22Rv1 (cell line): ENCODE measurements at regions not wholly inside any gene's neighbourhood (a gene's known extent, or its start where the extent isn't known, plus 50 kb on each side); places are given as distances from the start of the nearest gene placed in this dataset.

Experiments
- ZFX ChIP-seq: fragments of 450-650 bp; IDR thresholded peaks from 2 replicates; pipeline ENCODE4 v1.6.1; 2017; ENCODE audit warnings: antibody characterized with exemption, borderline replicate concordance
- TF ChIP-seq, protein P1 (sequence below): fragments of 450-650 bp; IDR thresholded peaks from 2 replicates; pipeline ENCODE4 v1.5.1; 2017; ENCODE audit warnings: mild to moderate bottlenecking

DNA sequence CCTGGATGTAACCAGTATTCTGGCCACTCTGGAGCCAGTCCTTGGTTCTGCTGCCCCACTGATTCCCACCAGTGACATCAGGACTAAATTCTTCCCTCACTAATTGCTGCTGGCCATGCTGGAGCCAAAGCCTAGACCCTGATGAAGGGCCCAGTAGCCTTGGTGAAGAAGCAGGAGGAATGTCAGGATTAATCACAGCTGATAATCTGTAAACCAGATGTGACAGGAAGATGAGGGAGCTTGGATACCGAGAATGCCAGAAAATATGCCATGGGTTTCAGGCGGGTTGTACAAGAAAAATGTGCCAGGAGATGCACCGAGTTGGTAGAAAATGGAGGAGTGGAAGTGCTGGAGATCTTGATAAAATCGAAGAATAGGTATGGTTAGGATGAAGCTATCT, 119.0 kb upstream of the PPP2R5A start:
- TF ChIP-seq, protein P1, sequence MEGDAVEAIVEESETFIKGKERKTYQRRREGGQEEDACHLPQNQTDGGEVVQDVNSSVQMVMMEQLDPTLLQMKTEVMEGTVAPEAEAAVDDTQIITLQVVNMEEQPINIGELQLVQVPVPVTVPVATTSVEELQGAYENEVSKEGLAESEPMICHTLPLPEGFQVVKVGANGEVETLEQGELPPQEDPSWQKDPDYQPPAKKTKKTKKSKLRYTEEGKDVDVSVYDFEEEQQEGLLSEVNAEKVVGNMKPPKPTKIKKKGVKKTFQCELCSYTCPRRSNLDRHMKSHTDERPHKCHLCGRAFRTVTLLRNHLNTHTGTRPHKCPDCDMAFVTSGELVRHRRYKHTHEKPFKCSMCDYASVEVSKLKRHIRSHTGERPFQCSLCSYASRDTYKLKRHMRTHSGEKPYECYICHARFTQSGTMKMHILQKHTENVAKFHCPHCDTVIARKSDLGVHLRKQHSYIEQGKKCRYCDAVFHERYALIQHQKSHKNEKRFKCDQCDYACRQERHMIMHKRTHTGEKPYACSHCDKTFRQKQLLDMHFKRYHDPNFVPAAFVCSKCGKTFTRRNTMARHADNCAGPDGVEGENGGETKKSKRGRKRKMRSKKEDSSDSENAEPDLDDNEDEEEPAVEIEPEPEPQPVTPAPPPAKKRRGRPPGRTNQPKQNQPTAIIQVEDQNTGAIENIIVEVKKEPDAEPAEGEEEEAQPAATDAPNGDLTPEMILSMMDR: no peak
- TF ChIP-seq ZFX: no peak
